ENCODE measurements at regions not wholly inside any gene's neighbourhood (a gene's known extent, or its start where the extent isn't known, plus 50 kb on each side); places are given as distances from the start of the nearest gene placed in this dataset.

DNA sequence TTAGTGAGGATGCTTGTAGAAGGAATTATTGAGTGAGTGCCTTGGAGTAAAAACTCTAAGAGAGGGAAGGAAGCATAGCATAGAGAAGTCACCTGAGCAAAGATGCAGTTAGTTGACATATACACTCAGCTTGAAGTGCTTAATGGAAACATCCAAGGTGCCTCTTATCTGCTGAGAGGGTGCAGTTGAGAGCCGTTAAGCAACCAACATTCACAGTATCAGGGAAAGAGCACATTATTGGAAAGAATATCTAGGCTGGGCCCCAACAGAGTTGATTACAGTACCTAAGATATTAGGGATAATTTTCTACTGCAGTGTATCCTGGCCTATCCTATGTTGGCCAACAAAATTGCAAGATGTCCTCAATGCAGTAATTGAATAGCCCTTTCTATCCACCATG is 302.0 kb downstream of the ETV1 start:
- TF ChIP-seq EZH2 (IDR thresholded peaks at IDR 0.05; ENCODE audit: low read depth) (no peak), CTCF (conservative IDR thresholded peaks at IDR 0.05) (no peak)

Data from PC-9 (cell line).